DMS 273 (cell line): ENCODE measurements at regions not wholly inside any gene's neighbourhood (a gene's known extent, or its start where the extent isn't known, plus 50 kb on each side); places are given as distances from the start of the nearest gene placed in this dataset.
"Not testable (repeated sequence)": the region's sequence is repeated elsewhere in the genome, so short reads cannot be mapped to it uniquely, and the experiment has no call there.

Source experiments
- DNase-seq: peaks from one replicate; lab custom pipeline; 2025; ENCODE audit not compliant: unreplicated experiment; lab: John Stamatoyannopoulos, UW

- DNase-seq, result no peak
Measured at GRCh38 chr3:145197821-145198220, 963.2 kb downstream of the PLOD2 start.

GRCh38 chr3:145209561-145209960 is 951.4 kb downstream of the PLOD2 start:
- DNase-seq, result peak; percentile 60

- DNase-seq, result peak; percentile 51
Measured at GRCh38 chr3:145219355-145220235, 941.4 kb downstream of the PLOD2 start.

GRCh38 chr3:145224886-145225285 is 936.1 kb downstream of the PLOD2 start:
- no peak for DNase-seq

- no peak for DNase-seq
Measured at GRCh38 chr3:145243875-145244274, 917.1 kb downstream of the PLOD2 start.

GRCh38 chr3:145244327-145244726 is 916.7 kb downstream of the PLOD2 start:
- no peak for DNase-seq

- DNase-seq, result no peak
Measured at GRCh38 chr3:145246291-145246690, 914.7 kb downstream of the PLOD2 start.

GRCh38 chr3:145248928-145249327 is 912.1 kb downstream of the PLOD2 start:
- DNase-seq, result no peak

GRCh38 chr3:145251311-145251710 is 909.7 kb downstream of the PLOD2 start:
- DNase-seq, result no peak

- not testable (repeated sequence) for DNase-seq
Measured at GRCh38 chr3:145257967-145258366, 903.0 kb downstream of the PLOD2 start.

GRCh38 chr3:145259166-145259880 is 901.7 kb downstream of the PLOD2 start:
- DNase-seq, result no peak

GRCh38 chr3:145263458-145263857 is 897.5 kb downstream of the PLOD2 start:
- not testable (repeated sequence) for DNase-seq

- peak; percentile 18 for DNase-seq
Measured at GRCh38 chr3:145266368-145266767, 894.6 kb downstream of the PLOD2 start.

- DNase-seq, result no peak
Measured at GRCh38 chr3:145269106-145269505, 891.9 kb downstream of the PLOD2 start.

GRCh38 chr3:145272684-145273083 is 888.3 kb downstream of the PLOD2 start:
- no peak for DNase-seq

GRCh38 chr3:145282505-145282904 is 878.5 kb downstream of the PLOD2 start:
- DNase-seq, result no peak

- no peak for DNase-seq
Measured at GRCh38 chr3:145286937-145287336, 874.0 kb downstream of the PLOD2 start.

GRCh38 chr3:145290010-145290409 is 871.0 kb downstream of the PLOD2 start:
- no peak for DNase-seq

- DNase-seq, result no peak
Measured at GRCh38 chr3:145294572-145294971, 866.4 kb downstream of the PLOD2 start.

- no peak for DNase-seq
Measured at GRCh38 chr3:145307272-145307671, 853.7 kb downstream of the PLOD2 start.

- DNase-seq, result no peak
Measured at GRCh38 chr3:145313751-145314150, 847.2 kb downstream of the PLOD2 start.

GRCh38 chr3:145316253-145316652 is 844.7 kb downstream of the PLOD2 start:
- DNase-seq, result not testable (repeated sequence)
